HepG2 (cell line): ENCODE measurements at regions not wholly inside any gene's neighbourhood (a gene's known extent, or its start where the extent isn't known, plus 50 kb on each side); places are given as distances from the start of the nearest gene placed in this dataset.

Source experiments
- ARNT2 ChIP-seq: sonication (generic); formaldehyde crosslinking; IDR thresholded peaks from 2 replicates; pipeline ENCODE4 v1.8.0; 2022; ENCODE audit warnings: mild to moderate bottlenecking, low read depth, missing genetic modification reagents, moderate library complexity
- ATM ChIP-seq: fragments of 450-650 bp; IDR thresholded peaks from 2 replicates; pipeline ENCODE4 v1.7.1; 2017; ENCODE audit warnings: mild to moderate bottlenecking, borderline replicate concordance
- CBX5 ChIP-seq: sonication (generic); formaldehyde crosslinking; IDR thresholded peaks from 2 replicates; pipeline ENCODE4 v1.4.0; 2020; ENCODE audit warnings: missing genetic modification reagents, borderline replicate concordance
- FOXK2 ChIP-seq: fragments of 450-650 bp; IDR thresholded peaks from 2 replicates; pipeline ENCODE4 v1.6.1; 2016
- HOXA7 ChIP-seq: sonication (generic); formaldehyde crosslinking; IDR thresholded peaks from 2 replicates; pipeline ENCODE4 v1.8.1; 2022; ENCODE audit warnings: mild to moderate bottlenecking, missing genetic modification reagents, moderate library complexity
- TCF12 ChIP-seq, 2 experiments: fragments of 450-650 bp in 1 of 2; sonication (generic) in 1 of 2; formaldehyde crosslinking in 1 of 2; IDR thresholded peaks; 2 replicates each; pipeline versions ENCODE4 v1.6.1 to v1.8.0; 2017 to 2022; ENCODE audit warnings: antibody characterized with exemption in 1 of 2, mild to moderate bottlenecking in 1 of 2, missing genetic modification reagents in 1 of 2, moderate library complexity in 1 of 2
- ZFP36 ChIP-seq: fragments of 150-350 bp; IDR thresholded peaks from 2 replicates; pipeline ENCODE4 v1.6.1; 2018; ENCODE audit warnings: borderline replicate concordance, low read length, low read depth; ENCODE audit not compliant: partially characterized antibody
- ZNF317 ChIP-seq: sonication (generic); formaldehyde crosslinking; IDR thresholded peaks from 2 replicates; pipeline ENCODE4 v1.5.0; 2020; ENCODE audit warnings: mild to moderate bottlenecking, missing genetic modification reagents
- ZNF326 ChIP-seq: sonication (generic); formaldehyde crosslinking; IDR thresholded peaks from 2 replicates; pipeline ENCODE4 v1.4.0; 2020; ENCODE audit warnings: missing genetic modification reagents, borderline replicate concordance
- TF ChIP-seq, protein P1 (sequence below), 2 experiments: sonication (generic) in 1 of 2; formaldehyde crosslinking in 1 of 2; IDR thresholded peaks; 2 replicates each; pipeline versions ENCODE4 v1.5.1 to v1.6.1; 2011 to 2020; ENCODE audit warnings: borderline replicate concordance in 1 of 2, low read depth in 1 of 2, low read length in 1 of 2, mild to moderate bottlenecking in 1 of 2, missing genetic modification reagents in 1 of 2, moderate library complexity in 1 of 2
- TF ChIP-seq, protein P2 (sequence below): sonication (generic); formaldehyde crosslinking; IDR thresholded peaks from 2 replicates; pipeline ENCODE4 v1.5.0; 2020; ENCODE audit warnings: mild to moderate bottlenecking, missing genetic modification reagents, moderate library complexity
- TF ChIP-seq, protein P3 (sequence below): sonication (generic); formaldehyde crosslinking; IDR thresholded peaks from 2 replicates; pipeline ENCODE4 v1.5.0; 2020; ENCODE audit warnings: mild to moderate bottlenecking, missing genetic modification reagents
- TF ChIP-seq, protein P4 (sequence below): sonication (generic); formaldehyde crosslinking; IDR thresholded peaks from 2 replicates; pipeline ENCODE4 v1.4.0; 2020; ENCODE audit warnings: missing genetic modification reagents, borderline replicate concordance

DNA sequence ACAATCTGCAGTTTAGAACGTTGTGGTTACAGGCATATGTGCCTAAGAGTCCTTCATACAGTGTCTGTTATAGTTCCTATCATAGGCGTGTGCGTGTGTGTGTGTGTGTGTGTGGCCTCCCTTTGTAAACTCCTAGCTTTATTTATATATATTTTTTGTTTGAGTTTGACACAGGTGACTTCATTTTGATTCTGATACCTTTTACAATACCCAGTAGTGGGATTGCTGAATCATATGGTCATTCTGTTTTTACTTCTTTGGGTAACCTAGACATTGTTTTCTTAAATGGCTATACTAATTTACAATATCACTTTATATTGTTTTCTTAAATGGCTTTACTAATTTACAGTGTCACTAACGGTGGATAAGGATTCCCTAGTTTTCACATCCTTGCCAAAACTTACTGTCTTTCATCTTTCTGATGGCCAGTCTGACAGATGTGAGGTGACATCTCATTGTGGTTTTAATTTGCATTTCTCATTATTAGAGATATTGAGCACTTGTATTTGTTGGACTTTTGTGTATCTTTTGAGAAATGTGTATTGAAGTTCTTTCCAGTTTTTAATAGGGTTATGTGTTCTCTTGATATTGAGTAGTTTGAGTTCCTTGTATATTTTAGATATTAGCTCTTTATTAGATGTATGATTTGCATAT is 211.1 kb upstream of the NUDT6 start:
- no peak for TF ChIP-seq ZFP36
- TF ChIP-seq, protein P1, sequence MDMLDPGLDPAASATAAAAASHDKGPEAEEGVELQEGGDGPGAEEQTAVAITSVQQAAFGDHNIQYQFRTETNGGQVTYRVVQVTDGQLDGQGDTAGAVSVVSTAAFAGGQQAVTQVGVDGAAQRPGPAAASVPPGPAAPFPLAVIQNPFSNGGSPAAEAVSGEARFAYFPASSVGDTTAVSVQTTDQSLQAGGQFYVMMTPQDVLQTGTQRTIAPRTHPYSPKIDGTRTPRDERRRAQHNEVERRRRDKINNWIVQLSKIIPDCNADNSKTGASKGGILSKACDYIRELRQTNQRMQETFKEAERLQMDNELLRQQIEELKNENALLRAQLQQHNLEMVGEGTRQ (IDR thresholded peaks at IDR 0.05; ENCODE audit: low read depth, low read length), result no peak
- TF ChIP-seq, protein P1 (CRISPR knock-in tag; IDR thresholded peaks at IDR 0.05; ENCODE audit: borderline replicate concordance), result no peak
- TF ChIP-seq ZNF317 (CRISPR knock-in tag), result no peak
- TF ChIP-seq TCF12 (IDR thresholded peaks at IDR 0.05), result no peak
- TF ChIP-seq TCF12 (CRISPR knock-in tag; IDR thresholded peaks at IDR 0.05), result no peak
- TF ChIP-seq, protein P2, sequence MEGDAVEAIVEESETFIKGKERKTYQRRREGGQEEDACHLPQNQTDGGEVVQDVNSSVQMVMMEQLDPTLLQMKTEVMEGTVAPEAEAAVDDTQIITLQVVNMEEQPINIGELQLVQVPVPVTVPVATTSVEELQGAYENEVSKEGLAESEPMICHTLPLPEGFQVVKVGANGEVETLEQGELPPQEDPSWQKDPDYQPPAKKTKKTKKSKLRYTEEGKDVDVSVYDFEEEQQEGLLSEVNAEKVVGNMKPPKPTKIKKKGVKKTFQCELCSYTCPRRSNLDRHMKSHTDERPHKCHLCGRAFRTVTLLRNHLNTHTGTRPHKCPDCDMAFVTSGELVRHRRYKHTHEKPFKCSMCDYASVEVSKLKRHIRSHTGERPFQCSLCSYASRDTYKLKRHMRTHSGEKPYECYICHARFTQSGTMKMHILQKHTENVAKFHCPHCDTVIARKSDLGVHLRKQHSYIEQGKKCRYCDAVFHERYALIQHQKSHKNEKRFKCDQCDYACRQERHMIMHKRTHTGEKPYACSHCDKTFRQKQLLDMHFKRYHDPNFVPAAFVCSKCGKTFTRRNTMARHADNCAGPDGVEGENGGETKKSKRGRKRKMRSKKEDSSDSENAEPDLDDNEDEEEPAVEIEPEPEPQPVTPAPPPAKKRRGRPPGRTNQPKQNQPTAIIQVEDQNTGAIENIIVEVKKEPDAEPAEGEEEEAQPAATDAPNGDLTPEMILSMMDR (CRISPR knock-in tag), result no peak
- TF ChIP-seq ARNT2, result no peak
- TF ChIP-seq, protein P3, sequence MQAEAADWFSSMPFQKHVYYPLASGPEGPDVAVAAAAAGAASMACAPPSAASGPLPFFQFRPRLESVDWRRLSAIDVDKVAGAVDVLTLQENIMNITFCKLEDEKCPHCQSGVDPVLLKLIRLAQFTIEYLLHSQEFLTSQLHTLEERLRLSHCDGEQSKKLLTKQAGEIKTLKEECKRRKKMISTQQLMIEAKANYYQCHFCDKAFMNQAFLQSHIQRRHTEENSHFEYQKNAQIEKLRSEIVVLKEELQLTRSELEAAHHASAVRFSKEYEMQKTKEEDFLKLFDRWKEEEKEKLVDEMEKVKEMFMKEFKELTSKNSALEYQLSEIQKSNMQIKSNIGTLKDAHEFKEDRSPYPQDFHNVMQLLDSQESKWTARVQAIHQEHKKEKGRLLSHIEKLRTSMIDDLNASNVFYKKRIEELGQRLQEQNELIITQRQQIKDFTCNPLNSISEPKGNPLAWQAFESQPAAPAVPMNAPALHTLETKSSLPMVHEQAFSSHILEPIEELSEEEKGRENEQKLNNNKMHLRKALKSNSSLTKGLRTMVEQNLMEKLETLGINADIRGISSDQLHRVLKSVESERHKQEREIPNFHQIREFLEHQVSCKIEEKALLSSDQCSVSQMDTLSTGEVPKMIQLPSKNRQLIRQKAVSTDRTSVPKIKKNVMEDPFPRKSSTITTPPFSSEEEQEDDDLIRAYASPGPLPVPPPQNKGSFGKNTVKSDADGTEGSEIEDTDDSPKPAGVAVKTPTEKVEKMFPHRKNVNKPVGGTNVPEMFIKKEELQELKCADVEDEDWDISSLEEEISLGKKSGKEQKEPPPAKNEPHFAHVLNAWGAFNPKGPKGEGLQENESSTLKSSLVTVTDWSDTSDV (CRISPR knock-in tag), result no peak
- TF ChIP-seq, protein P4, sequence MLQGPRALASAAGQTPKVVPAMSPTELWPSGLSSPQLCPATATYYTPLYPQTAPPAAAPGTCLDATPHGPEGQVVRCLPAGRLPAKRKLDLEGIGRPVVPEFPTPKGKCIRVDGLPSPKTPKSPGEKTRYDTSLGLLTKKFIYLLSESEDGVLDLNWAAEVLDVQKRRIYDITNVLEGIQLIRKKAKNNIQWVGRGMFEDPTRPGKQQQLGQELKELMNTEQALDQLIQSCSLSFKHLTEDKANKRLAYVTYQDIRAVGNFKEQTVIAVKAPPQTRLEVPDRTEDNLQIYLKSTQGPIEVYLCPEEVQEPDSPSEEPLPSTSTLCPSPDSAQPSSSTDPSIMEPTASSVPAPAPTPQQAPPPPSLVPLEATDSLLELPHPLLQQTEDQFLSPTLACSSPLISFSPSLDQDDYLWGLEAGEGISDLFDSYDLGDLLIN, result no peak
- TF ChIP-seq ZNF326, result no peak
- no peak for TF ChIP-seq FOXK2
- no peak for TF ChIP-seq HOXA7 (CRISPR knock-in tag)
- TF ChIP-seq CBX5, result no peak
- no peak for TF ChIP-seq ATM
